Renal cortex interstitium (tissue), 11 donors: ENCODE measurements at regions not wholly inside any gene's neighbourhood (a gene's known extent, or its start where the extent isn't known, plus 50 kb on each side); places are given as distances from the start of the nearest gene placed in this dataset.
"Not testable (repeated sequence)": the region's sequence is repeated elsewhere in the genome, so short reads cannot be mapped to it uniquely, and the experiment has no call there.

Experiments
- DNase-seq, 11 donors: peaks; one replicate each; pipeline ENCODE4 v3.0.0-alpha.2; 2013; ENCODE audit warnings: low read depth in 9 of 11, low spot score in 4 of 11; ENCODE audit errors: extremely low read depth in 1 of 11

DNA sequence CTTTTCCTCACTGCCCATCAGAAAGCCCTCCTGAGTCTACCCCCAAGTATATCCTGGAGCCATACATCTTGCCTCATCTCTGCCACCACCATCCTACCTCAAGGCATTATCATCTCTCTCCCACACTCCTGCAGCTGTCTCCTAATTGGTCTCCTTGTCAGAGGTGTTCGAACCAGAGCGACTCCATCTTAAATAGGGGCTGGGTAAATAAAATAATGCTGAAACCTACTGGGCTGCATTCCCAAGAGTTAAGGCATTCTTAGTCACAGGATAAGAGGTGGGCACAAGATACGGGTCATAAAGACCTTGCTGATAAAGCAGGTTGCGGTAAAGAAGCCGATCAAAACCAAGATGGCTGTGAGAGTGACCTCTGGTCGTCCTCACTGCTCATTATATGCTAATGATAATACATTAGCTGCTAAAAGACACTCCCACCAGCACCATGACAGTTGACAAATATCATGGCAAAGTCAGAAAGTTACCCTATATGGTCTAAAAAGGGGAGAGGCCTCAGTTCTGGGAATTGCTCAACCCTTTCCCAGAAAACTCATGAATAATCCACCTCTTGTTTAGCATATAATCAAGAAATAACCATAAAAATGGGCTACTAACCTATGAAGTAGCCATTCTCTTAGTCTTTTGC, 97.0 kb upstream of the C16orf82 start:
- no peak for DNase-seq

GRCh38 chr16:26970292-26970691, 96.4 kb upstream of the C16orf82 start:
- DNase-seq: no peak

- DNase-seq: no peak
Measured at GRCh38 chr16:26976873-26977272, 89.9 kb upstream of the C16orf82 start.

DNA sequence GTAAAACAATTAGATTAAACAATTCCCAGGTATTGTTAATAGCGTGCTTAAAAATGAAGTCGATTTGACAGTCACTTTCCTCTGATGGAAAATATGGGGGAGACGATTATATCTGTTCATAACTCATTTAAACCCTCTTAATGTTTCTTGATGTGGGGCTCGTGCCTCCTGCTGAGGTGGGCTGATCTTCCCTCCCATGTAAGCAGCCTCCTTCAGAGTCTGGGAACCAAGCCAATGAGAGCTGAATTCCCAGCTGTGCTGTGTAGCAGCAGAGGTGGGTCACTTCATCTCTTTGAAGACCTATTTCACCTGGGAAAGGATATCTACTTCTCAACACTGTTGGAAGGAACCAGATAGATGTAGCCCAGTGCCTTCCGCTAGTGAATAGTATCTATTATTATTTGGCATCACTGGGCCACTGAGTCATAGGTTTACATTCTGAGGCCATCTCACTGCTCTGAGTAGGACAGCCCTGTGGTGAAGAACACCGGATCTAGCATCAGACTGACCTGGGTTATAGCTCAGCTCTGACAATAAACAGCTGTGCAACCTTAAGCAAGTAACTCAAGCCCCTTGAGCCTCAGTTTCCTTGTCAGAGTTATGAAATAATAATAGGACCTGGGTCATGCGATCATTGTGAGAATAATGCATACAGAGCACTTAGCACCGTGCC, 85.3 kb upstream of the C16orf82 start:
- no peak for DNase-seq

DNA sequence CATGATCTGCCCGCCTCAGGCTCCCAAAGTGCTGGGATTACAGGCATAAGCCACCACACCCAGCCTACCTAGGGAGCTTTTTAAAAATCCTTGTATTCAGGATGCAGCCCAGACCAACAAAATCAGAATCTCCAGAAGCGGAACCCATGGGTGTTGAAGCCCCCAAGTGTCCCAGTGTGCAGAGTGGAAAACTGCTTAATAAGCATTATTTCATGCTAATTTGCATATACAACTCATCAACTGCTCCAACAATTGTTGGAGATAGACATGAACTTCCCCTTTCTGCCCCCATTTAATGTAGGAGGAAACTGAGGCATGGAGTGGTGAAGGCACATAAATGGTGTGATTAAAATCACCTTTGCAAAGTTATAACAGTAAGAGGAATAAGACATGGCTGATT, 84.3 kb upstream of the C16orf82 start:
- no peak for DNase-seq

DNA sequence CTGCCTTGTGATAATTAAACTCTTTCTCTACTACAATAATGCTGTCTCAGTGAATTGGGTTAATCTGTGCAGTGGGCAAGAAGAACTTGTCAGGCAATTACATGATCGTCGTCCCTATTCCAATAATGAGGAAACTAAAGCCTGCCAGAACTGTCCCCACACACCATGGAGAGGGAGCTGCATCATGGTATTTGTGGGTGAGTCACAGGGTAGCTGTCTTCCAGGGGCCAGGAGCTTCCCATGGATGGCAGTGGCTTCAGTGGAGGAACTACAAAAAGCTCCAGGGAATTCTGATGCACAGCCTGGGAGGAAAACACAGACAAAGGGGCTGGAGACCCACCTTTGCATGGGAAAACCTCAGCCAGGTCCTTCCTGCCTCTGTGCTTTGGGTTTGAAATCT, 83.3 kb upstream of the C16orf82 start:
- no peak for DNase-seq

DNA sequence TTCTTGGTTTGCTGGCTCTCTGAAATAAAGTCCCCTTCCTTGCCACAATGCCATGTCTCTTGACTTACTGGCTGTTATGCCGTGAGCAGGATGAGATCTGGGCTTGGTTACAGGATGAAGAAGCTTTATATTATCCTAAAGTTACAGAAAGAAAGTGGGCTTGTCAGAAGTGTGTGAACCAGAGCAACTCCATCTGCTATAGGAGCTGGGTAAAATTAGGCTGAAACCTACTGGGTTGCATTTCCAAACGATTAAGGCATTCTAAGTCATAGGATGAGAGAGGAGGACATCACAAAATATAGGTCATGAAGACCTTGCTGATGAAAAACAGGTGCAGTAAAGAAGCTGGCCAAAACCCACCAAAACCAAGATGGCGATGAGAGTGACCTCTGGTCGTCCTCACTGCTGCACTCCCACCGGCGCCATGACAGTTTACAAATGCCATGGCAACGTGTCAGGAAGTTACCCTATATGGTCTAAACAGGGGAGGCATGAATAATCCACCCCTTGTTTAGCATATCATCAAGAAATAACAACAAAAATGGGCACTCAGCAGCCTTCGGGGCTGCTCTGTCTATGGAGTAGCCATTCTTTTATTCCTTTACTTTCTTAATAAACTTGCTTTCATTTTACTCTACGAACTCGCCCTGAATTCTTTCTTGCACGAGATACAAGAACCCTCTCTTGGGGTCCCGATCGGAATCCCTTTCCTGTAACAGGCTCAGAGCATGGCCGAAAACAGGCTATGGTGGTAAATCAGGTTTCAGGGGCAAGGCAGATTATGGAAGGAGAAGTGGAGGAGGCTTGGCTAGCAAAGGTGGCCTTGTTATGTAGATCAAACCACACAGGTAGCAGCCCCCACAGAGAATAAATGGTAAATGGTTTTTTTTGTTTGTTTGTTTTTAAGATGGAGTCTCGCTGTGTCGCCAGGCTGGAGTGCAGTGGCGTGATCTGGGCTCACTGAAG, 81.3 kb upstream of the C16orf82 start:
- no peak for DNase-seq

DNA sequence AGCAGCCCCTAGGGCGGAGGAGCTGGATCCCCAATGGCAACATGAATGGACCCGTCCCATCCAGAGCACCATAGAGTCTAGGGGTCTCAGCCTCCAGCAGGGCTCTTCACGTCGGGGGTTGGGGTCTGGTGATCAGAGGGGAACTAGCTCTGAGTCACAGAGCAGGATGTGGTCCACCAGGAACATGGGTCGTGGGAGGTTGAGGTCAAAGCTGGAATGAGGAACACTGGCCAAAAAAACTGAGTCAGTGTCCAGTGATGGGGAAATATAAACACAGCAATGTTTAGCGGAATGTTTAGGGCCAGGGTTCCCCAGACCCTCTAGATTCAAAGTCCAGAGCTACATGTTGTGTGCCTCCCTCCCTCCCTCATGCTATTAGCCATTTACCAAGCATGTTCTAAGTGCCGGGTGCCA, 79.1 kb upstream of the C16orf82 start:
- DNase-seq: no peak

GRCh38 chr16:26988186-26988585, 78.5 kb upstream of the C16orf82 start:
- DNase-seq: no peak

GRCh38 chr16:26990384-26991120, 76.2 kb upstream of the C16orf82 start:
- not testable (repeated sequence) for DNase-seq

DNA sequence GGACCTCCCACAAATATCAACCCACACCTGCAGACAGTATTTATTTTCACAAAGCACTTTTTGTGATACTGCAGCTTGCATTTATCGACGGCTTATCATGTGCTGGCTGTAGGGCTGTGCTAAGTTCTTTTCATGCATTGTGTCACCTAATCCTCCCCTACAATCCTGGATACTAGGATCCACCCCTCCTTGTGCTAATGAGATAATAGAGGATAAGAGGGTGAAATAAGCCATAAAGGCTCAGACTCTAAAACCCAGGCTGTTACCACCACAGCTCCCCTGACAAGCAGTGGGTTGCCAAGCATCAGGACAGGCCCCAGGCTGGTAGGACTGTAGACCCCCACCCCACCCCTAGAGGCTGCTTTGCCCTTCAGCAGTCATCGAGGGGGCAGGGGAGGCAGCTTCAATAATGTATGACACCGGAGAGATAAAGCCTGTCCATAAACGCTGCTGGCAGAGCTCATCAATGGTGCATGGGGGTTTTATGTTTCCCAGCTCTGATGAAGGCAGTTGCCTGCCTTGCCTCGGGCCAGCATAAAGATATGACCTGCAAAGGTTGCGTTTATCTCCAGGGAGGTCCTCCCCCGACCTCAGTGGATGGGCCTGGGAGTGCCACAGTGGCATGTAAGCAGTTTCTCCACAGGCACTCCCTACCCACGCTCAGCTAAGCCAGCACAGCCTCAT, 73.9 kb upstream of the C16orf82 start:
- no peak for DNase-seq

DNA sequence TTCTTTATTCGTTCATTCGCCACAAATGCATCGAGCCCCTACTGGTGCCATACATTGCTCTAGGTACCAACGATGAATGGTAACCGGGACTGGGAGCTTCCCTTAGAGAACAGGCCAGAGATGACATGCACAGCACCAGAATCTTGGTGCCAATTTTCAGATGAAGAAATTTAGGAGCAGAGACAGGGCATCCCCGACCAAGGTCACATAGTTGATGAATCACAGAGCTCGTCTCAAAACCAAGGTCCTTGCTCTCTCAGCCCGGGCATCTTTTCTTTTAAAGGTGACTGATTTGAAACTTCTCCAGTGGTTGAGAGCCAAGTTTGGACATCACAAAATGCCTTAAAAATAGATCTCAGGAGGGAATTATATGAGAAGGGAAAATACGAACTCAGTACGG, 73.2 kb upstream of the C16orf82 start:
- DNase-seq: no peak

GRCh38 chr16:26993963-26994362, 72.8 kb upstream of the C16orf82 start:
- peak in 7 of 11 donors; percentile 5 to 38 (median 16) for DNase-seq

DNA sequence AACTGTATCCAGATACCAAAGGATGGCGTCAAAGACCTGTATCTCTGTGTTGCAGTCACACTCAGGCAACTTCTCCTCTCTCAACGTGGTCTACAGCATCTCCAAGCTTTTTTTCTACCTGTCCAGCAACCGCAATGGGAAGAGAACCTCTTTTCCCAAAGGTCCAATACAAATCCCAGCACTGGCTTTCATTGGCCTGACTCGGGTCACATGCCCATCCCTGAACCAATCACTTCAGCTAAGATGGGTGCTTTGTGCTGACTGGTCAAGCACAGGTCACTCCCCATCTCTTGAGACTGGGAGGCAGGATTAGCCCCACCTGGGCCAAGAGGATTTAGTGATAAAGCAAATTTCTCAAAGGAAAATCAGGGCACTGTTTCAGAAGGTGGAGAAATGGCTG, 71.2 kb upstream of the C16orf82 start:
- no peak for DNase-seq

DNA sequence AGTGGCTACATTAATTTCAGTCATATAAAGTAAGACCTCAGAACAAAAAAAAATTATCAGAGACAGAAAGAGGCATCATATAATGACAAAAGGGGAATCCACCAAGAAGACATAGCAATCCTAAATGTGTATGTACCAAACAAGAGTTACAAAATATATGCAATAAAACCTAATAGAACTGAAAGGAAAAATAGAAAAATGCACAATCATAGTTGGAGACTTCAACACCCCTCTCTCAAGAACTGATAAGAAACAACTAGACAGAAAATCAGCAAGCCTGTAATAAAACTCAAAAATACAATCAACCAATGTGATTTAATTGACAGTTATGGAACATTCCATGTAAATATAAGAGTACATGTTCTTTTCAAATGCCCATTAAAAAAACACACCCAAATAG, 61.3 kb upstream of the C16orf82 start:
- DNase-seq: no peak
